Stimulated activated CD4-positive, alpha-beta T cell treated with anti-CD3 and anti-CD28 coated beads, Interleukin-12 subunit alpha, Interleukin-12 subunit beta, amount 100 ng/mL, for 24 hours (primary cell): ENCODE measurements at regions not wholly inside any gene's neighbourhood (a gene's known extent, or its start where the extent isn't known, plus 50 kb on each side); places are given as distances from the start of the nearest gene placed in this dataset.
A peak's percentile ranks its signal among the peaks of the same experiment; 100 is the strongest.
"Not testable (repeated sequence)": the region's sequence is repeated elsewhere in the genome, so short reads cannot be mapped to it uniquely, and the experiment has no call there.

Source experiments
- DNase-seq, 2 experiments: peaks; one replicate each; pipeline ENCODE4 v3.0.0-alpha.2; 2020; ENCODE audit warnings: low read depth in 2 of 2

DNA sequence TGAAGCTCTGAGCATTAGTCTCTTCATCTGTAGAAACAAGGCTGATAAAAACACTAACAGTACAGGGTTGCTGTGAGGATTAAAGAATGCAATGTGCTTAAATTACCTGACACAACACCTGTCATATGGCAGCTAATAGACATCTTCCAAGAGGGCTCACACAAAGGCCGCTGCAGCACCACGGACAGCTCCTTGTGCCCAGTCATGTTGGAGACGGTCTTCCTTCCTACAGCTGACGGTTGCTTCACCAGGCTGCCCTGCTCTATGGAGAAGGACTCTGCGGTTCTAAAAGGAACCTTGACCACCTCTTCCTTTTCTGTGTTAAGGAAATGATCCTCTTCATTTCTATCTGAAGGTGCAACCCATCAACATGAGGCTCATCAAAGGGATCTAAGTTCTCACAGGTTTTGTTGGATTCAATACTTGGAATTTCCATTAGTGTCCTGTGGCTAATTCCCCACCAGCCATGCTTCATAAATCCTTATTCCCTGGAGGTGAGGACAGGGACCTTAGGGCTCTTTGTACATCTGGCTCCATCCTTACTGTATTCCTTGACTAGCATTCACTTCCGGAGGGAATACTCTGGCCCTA is 138.9 kb upstream of the CES5A start:
- DNase-seq: peak in 1 of 2 experiments; percentile 25

DNA sequence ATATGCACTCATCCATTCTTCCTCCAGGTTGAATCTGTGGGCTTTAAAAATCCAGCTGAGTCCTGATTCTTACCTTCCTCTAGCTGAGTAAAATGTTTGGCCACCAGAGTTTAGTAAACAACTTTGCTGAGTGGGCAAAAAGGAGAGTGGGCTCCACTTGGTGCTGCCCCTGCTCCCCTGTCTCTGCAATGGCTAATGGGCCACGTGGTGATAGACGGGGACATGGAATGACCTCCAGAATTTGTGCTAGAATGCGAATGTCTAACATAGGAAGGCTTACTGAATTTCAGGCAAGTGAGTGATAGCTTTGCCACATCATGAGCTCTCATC is 137.3 kb upstream of the CES5A start:
- DNase-seq: no peak

DNA sequence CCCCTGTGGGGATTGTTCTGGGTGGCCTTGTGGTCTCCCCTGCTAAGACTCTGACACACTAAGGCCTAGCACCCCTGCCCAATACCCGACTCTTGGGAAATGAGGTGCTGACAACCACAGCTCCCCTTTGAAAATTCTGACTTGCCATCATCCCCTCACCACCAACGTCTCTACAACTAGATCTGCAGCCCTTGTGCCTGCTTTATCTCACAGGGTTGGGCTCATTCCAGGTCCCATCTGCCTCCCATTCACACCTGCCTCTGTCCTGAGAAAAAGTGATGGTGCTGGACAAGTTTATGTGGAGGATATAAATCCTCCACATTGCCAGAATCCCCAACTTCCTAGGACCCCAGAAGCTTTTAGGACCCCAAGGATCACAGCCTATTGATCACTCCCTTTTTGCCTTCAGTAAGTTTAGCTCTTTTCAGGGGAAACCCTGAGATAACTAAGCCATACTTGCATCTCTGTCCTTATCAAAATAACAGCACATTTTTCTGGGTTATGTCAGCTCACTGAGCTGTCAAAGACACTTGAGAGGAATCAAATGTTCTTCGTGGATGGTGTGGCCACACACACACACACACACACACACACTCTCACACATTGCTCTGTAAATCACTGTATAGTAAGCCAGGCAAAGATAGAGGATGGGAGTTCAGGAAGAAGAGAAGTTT is 136.8 kb upstream of the CES5A start:
- no peak for DNase-seq

DNA sequence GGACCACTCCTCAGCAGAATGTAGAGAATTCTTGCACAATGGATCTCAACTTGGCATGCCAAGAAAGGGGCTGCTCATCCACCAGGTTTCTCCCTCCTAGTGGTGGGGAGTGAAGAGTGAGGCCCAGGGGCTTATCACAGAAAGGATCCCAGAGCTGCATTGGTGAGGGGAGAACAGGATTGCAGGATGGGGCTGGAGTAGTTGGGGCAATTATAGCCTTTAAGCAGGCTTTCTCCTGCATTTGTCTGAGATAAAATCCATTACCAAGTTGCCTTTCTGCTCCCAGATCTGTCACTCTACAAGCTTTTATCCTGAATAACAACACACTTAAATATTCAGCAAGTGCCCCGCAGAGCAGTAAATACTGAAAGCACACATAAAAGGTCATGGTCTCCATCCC is 130.8 kb upstream of the CES5A start:
- no peak for DNase-seq

DNA sequence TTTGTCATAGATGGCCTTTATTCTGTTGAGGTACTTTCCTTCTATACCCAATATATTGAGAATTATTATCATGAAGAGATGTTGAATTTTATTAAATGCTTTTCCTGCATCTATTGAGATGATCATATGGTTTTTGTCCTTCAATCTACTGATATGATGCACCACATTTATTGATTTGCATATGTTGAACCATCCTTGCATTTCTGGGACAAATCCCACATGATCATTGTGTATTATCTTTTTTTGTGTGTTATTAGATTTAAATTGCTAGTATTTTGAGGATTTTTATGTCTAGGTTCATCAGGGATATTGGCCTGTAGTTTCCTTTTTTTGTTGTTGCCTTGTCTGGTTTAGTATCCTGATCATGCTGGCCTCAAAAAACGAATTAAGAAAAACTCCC is 124.5 kb upstream of the CES5A start:
- DNase-seq: no peak

DNA sequence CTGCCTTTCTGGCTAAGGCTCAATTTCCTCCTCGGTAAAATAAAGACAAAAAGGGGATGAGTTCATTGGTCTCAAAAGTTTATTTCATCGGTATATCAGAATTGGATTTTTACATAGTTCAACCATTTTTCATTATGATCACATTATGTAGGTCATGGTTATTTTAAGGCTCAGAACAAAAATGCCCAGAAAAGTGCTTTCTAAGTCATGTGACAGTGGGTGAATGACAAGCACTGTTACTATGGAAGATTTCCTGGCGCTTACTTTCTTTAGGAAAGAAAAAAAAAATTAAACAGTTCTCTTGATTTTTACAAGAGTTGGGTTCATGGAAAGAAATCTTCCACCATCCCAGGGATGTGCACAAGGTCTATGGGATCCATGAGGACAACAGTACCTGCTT is 117.9 kb upstream of the CES5A start:
- no peak for DNase-seq

DNA sequence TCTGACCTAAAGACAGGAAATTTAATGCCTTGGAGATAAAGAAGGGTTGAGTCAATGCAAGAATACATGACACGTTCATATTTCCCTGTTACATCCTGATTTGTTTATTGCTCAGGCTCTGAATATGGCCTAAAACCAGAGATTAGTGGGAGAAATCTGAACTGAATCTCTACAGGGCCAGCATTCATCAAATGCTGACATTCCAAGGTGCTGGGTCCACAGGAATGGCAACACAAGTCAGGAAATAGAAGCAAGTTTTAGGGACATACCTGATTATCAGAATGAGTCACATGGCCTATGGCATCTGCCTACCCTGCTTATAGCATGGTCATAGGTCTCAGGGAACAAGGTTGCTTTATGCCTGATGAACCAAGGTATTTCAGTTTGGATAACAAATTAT is 117.4 kb upstream of the CES5A start:
- DNase-seq: no peak

DNA sequence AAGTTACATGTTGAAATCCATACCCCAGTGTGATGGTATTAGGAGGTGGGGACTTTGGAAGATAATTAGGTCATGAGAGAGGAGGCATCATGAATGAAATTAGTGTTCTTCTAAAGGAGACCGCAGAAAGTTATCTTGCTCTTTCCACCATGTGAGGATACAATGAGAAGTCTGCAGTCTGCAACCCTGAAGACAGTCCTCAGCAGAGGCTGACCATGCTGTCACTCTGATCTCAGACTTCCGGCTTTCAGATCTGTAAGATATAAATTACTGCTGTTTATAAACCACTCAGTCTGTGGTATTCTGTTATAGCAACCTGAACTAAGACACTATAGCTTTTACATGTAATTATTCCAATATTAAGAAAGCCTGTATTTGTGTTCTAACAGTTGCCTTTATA is 116.7 kb upstream of the CES5A start:
- DNase-seq: no peak

DNA sequence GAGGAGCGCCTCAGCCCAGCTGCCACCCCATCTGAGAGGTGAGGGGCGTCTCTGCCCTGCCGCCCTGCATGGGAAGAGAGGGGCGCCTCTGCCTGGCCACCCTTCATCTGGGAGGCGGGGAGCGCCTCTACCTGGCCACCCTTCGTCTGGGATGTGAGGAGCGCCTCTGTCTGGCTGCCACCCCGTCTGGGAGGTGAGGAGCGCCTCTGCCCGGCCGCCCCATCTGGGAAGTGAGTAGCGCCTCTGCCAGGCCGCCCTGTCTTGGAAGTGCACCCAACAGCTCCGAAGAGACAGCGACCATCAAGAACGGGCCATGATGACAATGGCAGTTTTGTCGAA is 114.4 kb upstream of the CES5A start:
- no peak for DNase-seq

DNA sequence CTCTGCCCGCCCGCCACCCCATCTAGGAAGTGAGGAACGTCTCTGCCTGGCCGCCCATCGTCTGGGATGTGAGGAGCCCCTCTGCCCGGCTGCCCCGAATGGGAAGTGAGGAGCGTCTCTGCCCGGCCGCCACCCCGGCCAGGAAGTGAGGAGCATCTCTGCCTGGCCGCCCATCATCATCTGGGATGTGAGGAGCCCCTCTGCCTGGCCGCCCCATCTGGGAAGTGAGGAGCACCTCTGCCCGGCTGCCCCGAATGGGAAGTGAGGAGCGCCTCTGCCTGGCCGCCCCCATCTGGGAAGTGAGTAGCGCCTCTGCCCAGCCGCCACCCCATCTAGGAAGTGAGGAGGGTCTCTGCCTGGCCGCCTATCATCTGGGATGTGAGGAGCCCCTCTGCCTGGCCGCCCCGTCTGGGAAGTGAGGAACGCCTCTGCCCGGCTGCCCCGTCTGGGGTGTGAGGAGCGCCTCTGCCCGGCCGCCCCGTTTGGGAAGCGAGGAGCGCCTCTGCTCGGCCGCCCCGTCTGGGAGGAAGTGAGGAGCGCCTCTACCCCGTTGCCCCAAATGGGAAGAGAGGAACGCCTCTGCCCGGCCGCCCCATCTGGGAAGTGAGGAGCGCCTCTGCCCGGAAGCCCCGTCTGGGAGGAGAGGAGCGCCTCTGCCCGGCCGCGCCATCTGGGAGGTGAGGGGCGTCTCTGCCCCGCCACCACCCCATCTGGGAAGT is 113.8 kb upstream of the CES5A start:
- not testable (repeated sequence) for DNase-seq

DNA sequence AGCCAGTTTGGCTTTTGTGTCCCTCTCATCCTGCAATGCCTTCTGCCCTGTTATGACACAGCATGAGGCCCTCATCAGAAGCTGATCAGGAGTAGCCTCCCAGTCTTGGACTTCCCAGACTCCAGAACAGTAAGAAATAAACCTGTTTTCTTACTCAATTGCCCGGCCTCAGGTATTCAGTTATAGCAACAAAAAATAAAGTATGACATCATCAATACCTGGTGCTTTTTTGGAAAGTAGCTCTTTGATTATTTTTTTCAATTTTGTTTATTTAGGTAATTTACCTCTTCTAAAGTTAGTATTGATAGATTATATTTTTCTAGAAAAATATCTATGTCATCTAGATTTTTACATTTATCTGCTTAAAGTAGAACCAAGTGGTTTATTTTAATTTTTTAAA is 112.8 kb upstream of the CES5A start:
- DNase-seq: no peak

DNA sequence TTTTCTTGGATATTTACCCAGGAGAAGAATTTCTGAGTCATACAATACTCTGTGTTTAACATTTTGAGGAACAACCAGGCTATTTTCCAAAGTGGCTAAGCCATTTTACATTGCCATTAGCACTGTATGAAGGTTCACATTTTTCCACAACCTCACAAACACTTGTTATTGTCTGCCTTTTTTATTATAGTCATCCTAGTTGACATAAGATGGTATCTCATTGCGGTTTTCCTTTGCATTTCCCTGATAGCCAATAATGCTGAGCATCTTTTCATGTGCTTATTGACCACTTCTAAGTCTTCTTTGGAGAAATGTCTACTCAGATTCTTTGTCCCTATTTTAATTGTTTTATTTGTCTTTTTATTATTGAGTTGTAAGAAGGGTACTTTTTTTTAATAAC is 107.4 kb upstream of the CES5A start:
- DNase-seq: no peak

DNA sequence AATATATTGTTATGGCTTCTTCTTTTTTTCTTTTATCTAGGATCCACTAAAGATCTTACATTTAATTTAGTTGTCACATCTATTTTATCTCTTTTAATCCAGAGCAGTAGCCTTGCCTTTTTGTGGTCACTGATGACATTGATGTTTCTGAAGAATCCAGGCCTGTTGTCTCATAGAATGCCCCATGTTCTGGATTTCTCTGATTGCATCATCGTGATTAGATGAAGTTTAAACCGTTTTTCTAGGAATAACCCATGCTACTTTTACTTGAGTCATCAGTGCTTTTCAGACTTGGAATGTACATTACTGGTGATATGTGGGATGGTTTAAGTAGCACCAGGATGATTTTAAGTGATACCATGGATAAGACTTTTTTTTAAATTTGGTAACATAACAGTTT is 106.4 kb upstream of the CES5A start:
- DNase-seq: no peak

DNA sequence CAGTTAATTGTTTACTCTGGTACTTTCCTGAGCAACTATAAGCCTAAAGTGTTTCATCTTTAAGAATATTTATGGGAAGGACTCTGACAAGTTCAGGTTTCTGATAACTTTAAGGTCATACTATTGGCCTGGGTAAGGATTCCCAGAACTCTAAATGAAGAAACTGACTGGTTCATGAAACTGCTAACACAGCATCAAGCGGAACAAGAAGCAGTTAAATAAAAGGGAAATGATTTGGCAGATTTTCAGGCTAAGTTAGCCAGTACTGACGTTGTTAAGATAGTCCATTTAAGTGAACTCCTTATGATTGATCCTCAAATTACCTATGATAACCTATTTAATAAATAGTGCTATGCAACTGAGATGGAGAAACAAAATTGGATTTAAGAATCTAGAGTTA is 101.6 kb upstream of the CES5A start:
- DNase-seq: no peak

DNA sequence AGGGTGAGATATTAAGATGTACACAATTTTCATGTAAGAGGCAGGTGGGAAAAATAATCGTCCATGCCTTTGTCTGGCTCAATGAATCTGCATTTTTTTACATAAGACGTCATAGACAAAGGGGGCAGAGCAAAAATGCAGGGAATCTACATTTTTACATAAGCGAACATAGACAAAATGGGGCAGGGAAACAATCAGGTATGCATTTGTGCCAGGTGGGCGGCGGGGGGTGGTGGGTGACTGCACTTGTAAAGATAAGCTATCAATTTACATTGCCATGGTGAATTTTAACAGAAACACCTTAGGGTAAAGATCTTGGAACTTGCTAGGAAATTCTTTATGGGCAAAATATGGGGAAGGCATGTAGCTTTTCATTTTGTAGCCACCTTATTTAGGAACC is 96.3 kb upstream of the CES5A start:
- no peak for DNase-seq

DNA sequence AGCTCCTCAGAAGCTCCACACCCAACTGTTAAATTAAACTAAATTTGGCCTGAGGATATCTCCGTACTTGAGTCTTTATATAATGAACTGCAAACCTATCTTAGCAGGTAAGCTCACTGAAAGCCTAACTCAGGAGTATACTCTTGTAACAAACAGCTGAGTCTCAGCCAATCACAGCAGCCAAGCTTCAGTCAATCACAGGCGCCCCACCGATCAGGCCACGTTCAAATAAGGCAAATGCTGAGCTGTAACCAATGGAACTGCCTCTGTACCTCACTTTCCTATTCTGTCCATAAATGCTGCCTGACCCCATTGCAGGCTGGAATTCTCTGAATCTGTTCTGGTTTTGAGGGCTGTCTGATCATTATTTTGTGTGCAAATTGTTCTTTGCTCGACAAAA is 93.0 kb upstream of the CES5A start:
- no peak for DNase-seq

DNA sequence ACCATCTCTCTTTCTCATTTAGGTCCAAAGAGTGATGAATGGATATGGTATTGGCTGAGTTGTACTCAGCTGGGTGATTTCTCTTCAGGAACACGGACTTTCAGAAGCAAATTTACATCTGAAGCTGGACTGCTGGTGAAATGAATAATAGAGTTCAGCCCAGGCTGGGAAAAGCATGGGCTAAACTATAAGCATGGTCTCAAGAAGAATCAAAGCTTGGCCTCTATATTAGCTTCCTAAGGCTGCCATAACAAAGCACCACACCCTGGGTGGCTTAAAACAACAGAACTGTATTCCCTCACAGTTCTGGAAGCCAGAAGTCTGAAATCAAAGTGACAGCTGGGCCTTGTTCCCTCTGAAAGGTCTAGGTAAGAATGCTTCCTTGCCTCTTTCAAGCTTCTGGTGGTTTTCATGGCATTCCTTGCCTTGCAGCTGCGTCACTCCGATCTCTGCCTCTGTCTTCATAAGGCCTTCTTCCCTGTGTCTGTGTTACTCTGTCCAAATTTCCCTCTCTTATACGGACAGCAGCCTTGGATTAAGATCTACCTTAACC is 89.8 kb upstream of the CES5A start:
- no peak for DNase-seq

DNA sequence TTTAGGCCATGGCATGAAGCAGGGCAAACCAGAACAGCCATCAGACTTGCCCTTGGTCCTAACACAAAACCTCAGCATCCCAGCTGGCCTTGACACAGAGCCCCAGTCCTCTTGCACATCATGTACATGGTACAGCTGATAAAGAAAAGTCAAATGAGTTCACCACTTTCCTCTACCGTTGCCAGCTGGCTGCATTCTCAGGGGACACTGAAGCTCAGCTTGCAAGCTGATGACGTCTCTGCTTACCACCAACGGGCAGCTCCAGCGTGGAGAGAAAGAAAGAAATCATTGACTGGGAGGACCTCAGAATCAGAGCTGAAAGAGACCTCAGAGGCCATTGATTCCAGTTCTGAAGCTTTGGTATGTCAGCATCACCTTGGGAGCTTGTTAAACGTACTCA is 80.7 kb upstream of the CES5A start:
- no peak for DNase-seq

DNA sequence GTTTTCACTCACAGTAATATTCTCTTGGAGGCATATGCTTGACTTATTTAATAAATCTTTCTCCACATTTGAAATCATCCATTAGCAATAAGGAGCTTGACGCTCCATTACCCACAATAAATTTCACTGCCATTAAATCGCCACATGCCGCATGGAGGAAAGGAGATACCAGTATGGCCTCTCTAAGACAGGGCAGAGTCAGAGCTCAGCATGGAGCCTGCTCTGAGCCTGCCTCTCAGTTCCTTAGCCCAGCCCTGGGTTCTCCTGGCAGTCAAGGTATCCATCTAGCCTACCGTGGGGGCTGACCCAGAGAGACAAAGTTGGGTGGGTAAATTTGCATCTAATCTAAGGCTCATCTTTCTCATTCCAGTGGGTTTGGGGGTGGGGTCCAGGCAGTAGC is 80.3 kb upstream of the CES5A start:
- DNase-seq: no peak

DNA sequence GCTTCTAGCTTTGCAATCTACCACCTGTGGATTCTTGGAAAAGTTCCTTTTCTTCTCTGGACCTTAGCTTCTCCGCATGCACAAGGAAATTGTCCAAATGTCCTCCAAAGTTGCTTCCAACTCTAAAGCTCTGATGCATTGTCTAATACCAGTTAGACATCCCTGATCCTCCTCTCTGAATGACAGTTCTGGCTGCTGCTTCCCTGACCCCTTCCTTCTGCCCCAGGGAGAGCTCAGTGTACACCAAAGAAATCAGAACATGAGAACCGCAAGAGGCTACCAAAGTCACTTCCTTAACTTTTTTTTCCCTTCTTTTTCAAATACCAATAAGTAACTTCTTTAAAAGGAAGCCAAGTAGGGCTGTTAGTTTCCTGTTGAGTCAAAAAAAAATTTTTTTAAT is 79.7 kb upstream of the CES5A start:
- DNase-seq: no peak

DNA sequence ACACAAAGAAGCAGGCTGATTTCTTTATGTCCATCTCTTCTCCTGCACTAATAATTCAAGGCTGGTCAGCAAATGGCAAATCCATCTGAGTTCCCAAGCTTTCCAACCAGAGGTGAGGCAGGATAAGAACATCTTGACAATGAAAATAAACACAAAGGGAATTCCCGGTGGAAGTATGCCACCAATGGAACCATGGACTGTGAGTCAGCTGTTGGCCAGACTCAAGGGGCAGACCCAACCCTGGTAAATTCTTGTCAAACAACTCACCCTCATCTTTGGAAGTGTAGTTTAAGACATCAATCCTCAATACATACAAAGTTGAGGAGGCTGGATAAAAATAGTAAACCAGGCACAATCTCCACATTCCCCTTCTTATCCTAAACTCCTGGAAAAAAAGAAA is 74.3 kb upstream of the CES5A start:
- DNase-seq: no peak

DNA sequence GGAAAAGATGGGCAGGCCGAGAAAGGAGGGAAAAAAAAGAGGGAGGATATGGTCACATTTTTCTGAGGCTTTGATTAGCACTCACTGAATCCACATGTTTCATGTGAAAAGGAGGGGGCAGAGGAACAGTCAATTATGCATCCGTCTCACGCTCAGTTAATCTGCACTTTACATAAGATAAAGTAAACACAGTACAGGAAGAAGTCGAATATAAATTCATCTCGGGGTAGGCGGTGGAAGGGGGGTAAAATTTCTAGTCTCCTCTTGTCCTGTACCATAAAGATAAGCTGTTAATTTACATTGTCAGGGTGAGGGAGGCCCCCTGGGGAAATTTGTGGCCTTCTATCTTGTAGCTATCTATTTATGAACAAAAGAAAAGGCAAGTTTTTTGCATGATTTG is 73.1 kb upstream of the CES5A start:
- no peak for DNase-seq

DNA sequence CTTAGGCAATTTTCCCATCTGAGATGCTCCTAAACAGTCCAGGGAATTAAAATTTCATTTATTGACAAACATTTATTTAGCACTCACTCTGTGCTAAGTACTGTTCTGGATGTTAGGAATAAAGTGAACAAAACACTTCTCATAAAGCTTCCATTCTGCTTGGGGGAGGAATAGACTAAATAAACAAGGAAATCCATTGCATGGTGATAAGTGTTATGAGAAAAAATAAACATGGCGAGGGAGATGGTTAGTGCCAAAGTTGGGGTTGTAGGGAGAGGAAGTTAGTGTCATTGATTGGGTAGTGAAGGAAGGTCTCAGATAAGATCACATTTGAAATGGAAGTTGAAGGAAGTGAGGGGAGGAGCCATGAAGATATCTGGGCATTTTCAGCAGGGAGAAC is 72.2 kb upstream of the CES5A start:
- DNase-seq: no peak
